ENCODE measurements at regions not wholly inside any gene's neighbourhood (a gene's known extent, or its start where the extent isn't known, plus 50 kb on each side); places are given as distances from the start of the nearest gene placed in this dataset.

- Histone ChIP-seq H3K4me3 (replicated peaks in 1 of 3; ENCODE audit: insufficient read depth in 1 of 3, low read depth in 2 of 3, low read length in 3 of 3) (no peak overlapping the region), H3K4me1 (ENCODE audit: insufficient read depth, low read length) (no peaks in the 10 kb centered on the region), H3K79me2 (ENCODE audit: insufficient read depth, low read length) (no peaks in the 10 kb centered on the region), H4K20me1 (ENCODE audit: insufficient read depth, low read length) (no peaks in the 10 kb centered on the region), H3K9ac (ENCODE audit: insufficient read depth, low read depth, low read length) (no peak overlapping the region), H3K4me2 (ENCODE audit: low read depth, low read length) (no peak overlapping the region), H3K9me3 (ENCODE audit: low read length) (peaks cover 75% of the 10 kb centered on the region), H3K27ac (ENCODE audit: extremely low read length, insufficient read depth, low read length) (no peak overlapping the region), H2AFZ (ENCODE audit: low read length) (no peak overlapping the region), H3K27me3 (ENCODE audit: control insufficient read depth in 1 of 2, insufficient read depth in 2 of 2, low read length in 2 of 2) (no peaks in the 10 kb centered on the region), H3K36me3 (replicated peaks in 1 of 2; ENCODE audit: control insufficient read depth in 1 of 2, insufficient read depth in 2 of 2, low read length in 2 of 2) (no peaks in the 10 kb centered on the region)
- in situ Hi-C loops (cut with HindIII; ENCODE audit: extremely low pct_ligation_motif_present, low pct_unique_long_range_greater_than_20kb) = no loop called here
- no peak for ATAC-seq
- BruUV-seq (replicated peaks) = no TSS peak
- POLR2A ChIA-PET = no interaction called here
- intact Hi-C loops (cut with micrococcal nuclease; ENCODE audit: unreplicated experiment) = no loop called here
- CTCF ChIA-PET (ENCODE audit: low intra/inter-chr PET ratio, low total read pairs) = no interaction called here
- DNase-seq (ENCODE audit: low spot score) = no peak
- FAIRE-seq = no peak
- WGBS (ENCODE audit: low lambda C conversion rate) = 34% methylated on average over 2 of the region's 2 CpGs
- no peak for TF ChIP-seq ZNF230 (CRISPR knock-in tag; IDR thresholded peaks at IDR 0.05)
- TF ChIP-seq ZNF766 (CRISPR knock-in tag; IDR thresholded peaks at IDR 0.05; ENCODE audit: borderline replicate concordance) = no peak
- no peak for TF ChIP-seq ZNF512 (CRISPR knock-in tag; IDR thresholded peaks at IDR 0.05)
- TF ChIP-seq TAF1 (CRISPR knock-in tag; IDR thresholded peaks at IDR 0.05) = no peak
- TF ChIP-seq NFYC (CRISPR knock-in tag; IDR thresholded peaks at IDR 0.05) = no peak
- TF ChIP-seq ZNF790 (CRISPR knock-in tag; IDR thresholded peaks at IDR 0.05; ENCODE audit: borderline replicate concordance) = no peak
- TF ChIP-seq PCBP2 (optimal IDR thresholded peaks at IDR 0.05; ENCODE audit: low read depth, low read length, poor library complexity, severe bottlenecking) = no peak
- no peak for TF ChIP-seq ZNF260 (CRISPR knock-in tag; IDR thresholded peaks at IDR 0.05; ENCODE audit: borderline replicate concordance, low read depth)
- TF ChIP-seq LRRFIP1 (CRISPR knock-in tag; conservative IDR thresholded peaks at IDR 0.05) = no peak
- TF ChIP-seq CENPT (CRISPR knock-in tag; IDR thresholded peaks at IDR 0.05; ENCODE audit: low read depth) = no peak
- TF ChIP-seq, protein P1, sequence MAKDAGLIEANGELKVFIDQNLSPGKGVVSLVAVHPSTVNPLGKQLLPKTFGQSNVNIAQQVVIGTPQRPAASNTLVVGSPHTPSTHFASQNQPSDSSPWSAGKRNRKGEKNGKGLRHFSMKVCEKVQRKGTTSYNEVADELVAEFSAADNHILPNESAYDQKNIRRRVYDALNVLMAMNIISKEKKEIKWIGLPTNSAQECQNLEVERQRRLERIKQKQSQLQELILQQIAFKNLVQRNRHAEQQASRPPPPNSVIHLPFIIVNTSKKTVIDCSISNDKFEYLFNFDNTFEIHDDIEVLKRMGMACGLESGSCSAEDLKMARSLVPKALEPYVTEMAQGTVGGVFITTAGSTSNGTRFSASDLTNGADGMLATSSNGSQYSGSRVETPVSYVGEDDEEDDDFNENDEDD (CRISPR knock-in tag; IDR thresholded peaks at IDR 0.05; ENCODE audit: borderline replicate concordance) = no peak
- TF ChIP-seq DPF2 (CRISPR knock-in tag; IDR thresholded peaks at IDR 0.05; ENCODE audit: borderline replicate concordance, low read depth) = no peak
- TF ChIP-seq NFE2L2 (IDR thresholded peaks at IDR 0.05; ENCODE audit: low read length) = no peak
- TF ChIP-seq PRMT3 (CRISPR knock-in tag; IDR thresholded peaks at IDR 0.05; ENCODE audit: borderline replicate concordance, low read depth) = no peak
- TF ChIP-seq ZXDC (CRISPR knock-in tag; IDR thresholded peaks at IDR 0.05) = no peak
Observed at GRCh38 chr13:108566413-108567170, 62.8 kb upstream of the MYO16 start.
